Liver (tissue), 8 donors: ENCODE measurements at regions not wholly inside any gene's neighbourhood (a gene's known extent, or its start where the extent isn't known, plus 50 kb on each side); places are given as distances from the start of the nearest gene placed in this dataset.

Experiments
- DNase-seq: peaks from one replicate; pipeline ENCODE4 v3.0.0-alpha.2; 2017; ENCODE audit warnings: low spot score
- H3K27ac ChIP-seq, 2 donors: one replicate each; pipeline ENCODE4 v1.7.0; 2013; ENCODE audit warnings: inconsistent platforms in 2 of 2, low read length in 2 of 2, control low read depth in 1 of 2, low read depth in 1 of 2, mild to moderate bottlenecking in 1 of 2
- H3K27me3 ChIP-seq, 4 donors: one replicate each; pipeline versions ENCODE4 v1.6.1 to v1.7.0; 2013; ENCODE audit warnings: low read length in 3 of 4, inconsistent platforms in 1 of 4, mild to moderate bottlenecking in 1 of 4, moderate library complexity in 1 of 4; ENCODE audit not compliant: control insufficient read depth in 4 of 4, insufficient read depth in 4 of 4
- H3K36me3 ChIP-seq, 4 donors: one replicate each; pipeline versions ENCODE4 v1.6.1 to v1.7.0; 2013; ENCODE audit warnings: low read length in 3 of 4, mild to moderate bottlenecking in 3 of 4, low read depth in 1 of 4, moderate library complexity in 1 of 4; ENCODE audit not compliant: control insufficient read depth in 4 of 4, insufficient read depth in 3 of 4
- H3K4me1 ChIP-seq, 4 donors: one replicate each; pipeline versions ENCODE4 v1.6.1 to v1.7.0; 2013; ENCODE audit warnings: low read length in 3 of 4, mild to moderate bottlenecking in 3 of 4, moderate library complexity in 1 of 4; ENCODE audit not compliant: control insufficient read depth in 4 of 4, insufficient read depth in 4 of 4
- H3K4me3 ChIP-seq, 3 donors: one replicate each; pipeline versions ENCODE4 v1.6.1 to v1.7.0; 2013; ENCODE audit warnings: low read length in 3 of 3, control low read depth in 1 of 3, low read depth in 1 of 3, mild to moderate bottlenecking in 1 of 3
- H3K9ac ChIP-seq, 2 donors: one replicate each; pipeline ENCODE4 v1.7.0; 2013; ENCODE audit warnings: low read length in 2 of 2, mild to moderate bottlenecking in 2 of 2, moderate library complexity in 2 of 2, control low read depth in 1 of 2, low read depth in 1 of 2
- H3K9me3 ChIP-seq, 4 donors: one replicate each; pipeline versions ENCODE4 v1.6.1 to v1.7.0; 2013; ENCODE audit warnings: low read length in 3 of 4; ENCODE audit not compliant: control insufficient read depth in 4 of 4
- CTCF ChIP-seq: fragments of 150-350 bp; IDR thresholded peaks from 2 replicates; pipeline ENCODE4 v1.5.1; 2017; ENCODE audit warnings: improper control_type of control experiment, low read depth, low read length; ENCODE audit not compliant: missing input control
- EGR1 ChIP-seq, 2 donors: IDR thresholded peaks; 2 replicates each; pipeline ENCODE4 v1.6.1; 2016 to 2018; ENCODE audit warnings: antibody characterized with exemption in 2 of 2, low read depth in 2 of 2
- FOXA1 ChIP-seq: IDR thresholded peaks from 2 replicates; pipeline ENCODE4 v1.6.1; 2016; ENCODE audit warnings: antibody characterized with exemption
- FOXA2 ChIP-seq: IDR thresholded peaks from 2 replicates; pipeline ENCODE4 v1.6.1; 2016; ENCODE audit warnings: antibody characterized with exemption
- HNF4G ChIP-seq: IDR thresholded peaks from 2 replicates; pipeline ENCODE4 v1.6.1; 2016; ENCODE audit warnings: antibody characterized with exemption
- JUND ChIP-seq, 2 donors: IDR thresholded peaks; 2 replicates each; pipeline ENCODE4 v1.6.1; 2016; ENCODE audit warnings: antibody characterized with exemption in 2 of 2
- MAX ChIP-seq: IDR thresholded peaks from 2 replicates; pipeline ENCODE4 v1.6.1; 2016; ENCODE audit warnings: antibody characterized with exemption
- NR2F2 ChIP-seq: IDR thresholded peaks from 2 replicates; pipeline ENCODE4 v1.6.1; 2016; ENCODE audit warnings: antibody characterized with exemption
- RAD21 ChIP-seq, 2 donors: IDR thresholded peaks; 2 replicates each; pipeline ENCODE4 v1.6.1; 2016; ENCODE audit warnings: antibody characterized with exemption in 2 of 2, mild to moderate bottlenecking in 2 of 2
- REST ChIP-seq: IDR thresholded peaks from 2 replicates; pipeline ENCODE4 v1.6.1; 2016; ENCODE audit warnings: antibody characterized with exemption, mild to moderate bottlenecking
- RXRA ChIP-seq, 2 donors: IDR thresholded peaks; 2 replicates each; pipeline ENCODE4 v1.6.1; 2017 to 2018; ENCODE audit warnings: antibody characterized with exemption in 2 of 2, mild to moderate bottlenecking in 1 of 2
- SP1 ChIP-seq: IDR thresholded peaks from 2 replicates; pipeline ENCODE4 v1.6.1; 2018; ENCODE audit warnings: antibody characterized with exemption, mild to moderate bottlenecking
- TAF1 ChIP-seq: conservative IDR thresholded peaks from 2 replicates; pipeline ENCODE4 v1.6.1; 2016; ENCODE audit warnings: antibody characterized with exemption, mild to moderate bottlenecking
- YY1 ChIP-seq: IDR thresholded peaks from 2 replicates; pipeline ENCODE4 v1.6.1; 2016; ENCODE audit warnings: antibody characterized with exemption, mild to moderate bottlenecking
- WGBS: extraction: QIAGEN DNeasy Blood & Tissue Kit; methylation state at CpG from one replicate; pipeline ENCODE4 v1.1.7; 2013; 5-methylcytosine and 5-hydroxymethylcytosine counted together
- donor health status: healthy.
- donor health status: healthy.
- donor health status: healthy.
- donor health status: healthy.
- donor health status: healthy.

GRCh38 chr12:46887870-46888269 is 62.1 kb upstream of the SLC38A4 start (continued):
- TF ChIP-seq FOXA1 = no peak
- no peak for TF ChIP-seq MAX

- Histone ChIP-seq H3K4me3 (no peak overlapping the region), H3K4me1 (no peaks in the 10 kb centered on the region), H3K9me3 (peaks cover 0 to 1% (median 0%) of the 10 kb centered on the region in 4 donors), H3K9ac (no peak overlapping the region), H3K36me3 (no peaks in the 10 kb centered on the region), H3K27me3 (no peaks in the 10 kb centered on the region), H3K27ac (no peak overlapping the region)
- DNase-seq = no peak
- WGBS = 90% methylated on average over 3 of the region's 3 CpGs
- TF ChIP-seq YY1 (no peak), JUND (IDR thresholded peaks at IDR 0.05) (no peak), SP1 (no peak), REST (no peak), EGR1 (IDR thresholded peaks at IDR 0.05; ENCODE audit: low read depth in 2 of 2) (no peak), RAD21 (IDR thresholded peaks at IDR 0.05) (no peak), CTCF (no peak), RXRA (IDR thresholded peaks at IDR 0.05) (no peak), FOXA2 (no peak), HNF4G (no peak), TAF1 (no peak), NR2F2 (no peak)
Observed at GRCh38 chr12:46888568-46888967, 62.8 kb upstream of the SLC38A4 start.

GRCh38 chr12:46891306-46891705 is 65.5 kb upstream of the SLC38A4 start:
- Histone ChIP-seq H3K27me3 (no peaks in the 10 kb centered on the region), H3K9me3 (peaks cover 0 to 1% (median 0%) of the 10 kb centered on the region in 4 donors), H3K4me3 (no peak overlapping the region), H3K9ac (no peak overlapping the region), H3K27ac (no peak overlapping the region), H3K36me3 (no peaks in the 10 kb centered on the region), H3K4me1 (no peaks in the 10 kb centered on the region)
- no peak for DNase-seq
- whole genome bisulfite sequencing = 94% methylated on average over 1 of the region's 1 CpG
- TF ChIP-seq HNF4G = no peak
- TF ChIP-seq REST = no peak
- TF ChIP-seq CTCF = no peak
- TF ChIP-seq FOXA2 = no peak
- TF ChIP-seq RAD21 (IDR thresholded peaks at IDR 0.05) = no peak
